Keratinocyte (primary cell): ENCODE measurements at regions not wholly inside any gene's neighbourhood (a gene's known extent, or its start where the extent isn't known, plus 50 kb on each side); places are given as distances from the start of the nearest gene placed in this dataset.

Experiments used
- DNase-seq: peaks from one replicate; pipeline ENCODE4 v3.0.0-alpha.2; 2011; ENCODE audit warnings: low read depth, missing footprints, low spot score
- FAIRE-seq: peaks from 2 replicates; lab custom pipeline; 2011; peaks lifted over from hg19 to GRCh38; lab: Jason Lieb, UNC
- H2AFZ ChIP-seq: 2 replicates; pipeline ENCODE4 v1.6.0; 2012; ENCODE audit warnings: low read length, control low read depth, inconsistent platforms; ENCODE audit not compliant: control insufficient read depth
- H3K27ac ChIP-seq: 2 replicates; pipeline ENCODE4 v1.5.1; 2011; ENCODE audit warnings: low read length; ENCODE audit not compliant: control insufficient read depth, insufficient read depth
- H3K27me3 ChIP-seq: 3 replicates; pipeline ENCODE4 v1.6.0; 2011; ENCODE audit warnings: low read length; ENCODE audit not compliant: control insufficient read depth, insufficient read depth; ENCODE audit errors: extremely low read depth
- H3K36me3 ChIP-seq, 2 experiments: 2 replicates in 1 of 2; 3 replicates in 1 of 2; pipeline ENCODE4 v1.5.1; 2011; ENCODE audit warnings: low read length in 2 of 2, mild to moderate bottlenecking in 1 of 2; ENCODE audit not compliant: control insufficient read depth in 2 of 2, insufficient read depth in 2 of 2; ENCODE audit errors: extremely low read depth in 1 of 2
- H3K4me1 ChIP-seq: 3 replicates; pipeline ENCODE4 v1.5.1; 2011; ENCODE audit warnings: low read length; ENCODE audit not compliant: control insufficient read depth, insufficient read depth; ENCODE audit errors: extremely low read depth
- H3K4me2 ChIP-seq: 3 replicates; pipeline ENCODE4 v1.6.0; 2011; ENCODE audit warnings: low read depth, low read length; ENCODE audit not compliant: control insufficient read depth, insufficient read depth; ENCODE audit errors: extremely low read depth
- H3K4me3 ChIP-seq, 3 experiments: fragments of 200-600 bp in 1 of 3; sonication (generic) in 1 of 3; 2 replicates in 2 of 3; 3 replicates in 1 of 3; pipeline ENCODE4 v1.5.1; 2011 to 2016; ENCODE audit warnings: low read length in 3 of 3, mild to moderate bottlenecking in 3 of 3, control low read depth in 2 of 3, inconsistent platforms in 1 of 3, low read depth in 1 of 3, mixed read lengths in 1 of 3, mixed run types in 1 of 3, moderate library complexity in 1 of 3; ENCODE audit not compliant: control insufficient read depth in 2 of 3, insufficient read depth in 2 of 3; ENCODE audit errors: extremely low read depth in 1 of 3
- H3K79me2 ChIP-seq: 2 replicates; pipeline ENCODE4 v1.6.0; 2012; ENCODE audit warnings: low read length; ENCODE audit not compliant: control insufficient read depth, insufficient read depth
- H3K9ac ChIP-seq: 3 replicates; pipeline ENCODE4 v1.6.0; 2011; ENCODE audit warnings: low read length; ENCODE audit not compliant: control insufficient read depth, insufficient read depth; ENCODE audit errors: extremely low read depth
- H3K9me1 ChIP-seq: 3 replicates; pipeline ENCODE4 v1.6.0; 2011; ENCODE audit warnings: low read length; ENCODE audit not compliant: control insufficient read depth, insufficient read depth; ENCODE audit errors: extremely low read depth
- H3K9me3 ChIP-seq: 2 replicates; pipeline ENCODE4 v1.5.1; 2012; ENCODE audit warnings: low read depth, low read length; ENCODE audit not compliant: control insufficient read depth
- H4K20me1 ChIP-seq: 3 replicates; pipeline ENCODE4 v1.6.0; 2011; ENCODE audit warnings: low read length; ENCODE audit not compliant: control insufficient read depth, insufficient read depth; ENCODE audit errors: extremely low read depth
- EZH2 ChIP-seq: IDR thresholded peaks from one replicate; pipeline ENCODE4 v1.6.1; 2012; ENCODE audit warnings: inconsistent platforms, mild to moderate bottlenecking, low read length, moderate library complexity
- dilution Hi-C: fragments of 300-500 bp; cut with MboI; formaldehyde crosslinking; loops from one replicate; pipeline ENCODE4 v1.7.0; 2020; ENCODE audit warnings: low sequenced_read_pairs; ENCODE audit not compliant: extremely low pct_ligation_motif_present
- TF ChIP-seq, protein P1 (sequence below), 3 experiments: IDR thresholded peaks in 1 of 3; conservative IDR thresholded peaks in 1 of 3; optimal IDR thresholded peaks in 1 of 3; 2 replicates in 2 of 3; 3 replicates in 1 of 3; pipeline versions ENCODE3 to v1.5.1; 2011; ENCODE audit warnings: low read length in 3 of 3, mild to moderate bottlenecking in 3 of 3, moderate library complexity in 2 of 3, control low read depth in 1 of 3, inconsistent platforms in 1 of 3; ENCODE audit not compliant: insufficient read depth in 2 of 3; ENCODE audit errors: extremely low read depth in 1 of 3

DNA sequence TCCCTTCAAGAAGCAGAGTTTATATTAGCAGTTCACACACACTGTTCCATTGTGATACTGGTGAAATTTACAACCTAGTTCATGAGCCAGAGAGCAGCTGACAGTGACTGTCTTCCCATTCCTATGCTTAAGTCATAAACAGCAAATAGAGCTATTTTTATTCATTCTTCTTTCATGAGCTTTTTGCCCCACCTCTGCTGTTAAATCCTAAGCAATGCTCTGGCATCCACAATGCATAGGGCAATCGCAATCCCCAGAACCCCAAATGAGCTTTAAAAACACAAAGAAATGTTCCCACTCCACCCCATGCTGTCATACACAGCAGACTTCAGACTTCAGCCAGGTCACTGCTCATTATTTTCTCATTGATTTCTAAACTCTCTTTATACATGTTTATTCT lies 307.5 kb downstream of the ETS1 start:
- H3K9me3 ChIP-seq: no peaks in the 10 kb centered on the region
- H3K9me1 ChIP-seq: no peaks in the 10 kb centered on the region
- TF ChIP-seq EZH2: no peak
- TF ChIP-seq, protein P1, sequence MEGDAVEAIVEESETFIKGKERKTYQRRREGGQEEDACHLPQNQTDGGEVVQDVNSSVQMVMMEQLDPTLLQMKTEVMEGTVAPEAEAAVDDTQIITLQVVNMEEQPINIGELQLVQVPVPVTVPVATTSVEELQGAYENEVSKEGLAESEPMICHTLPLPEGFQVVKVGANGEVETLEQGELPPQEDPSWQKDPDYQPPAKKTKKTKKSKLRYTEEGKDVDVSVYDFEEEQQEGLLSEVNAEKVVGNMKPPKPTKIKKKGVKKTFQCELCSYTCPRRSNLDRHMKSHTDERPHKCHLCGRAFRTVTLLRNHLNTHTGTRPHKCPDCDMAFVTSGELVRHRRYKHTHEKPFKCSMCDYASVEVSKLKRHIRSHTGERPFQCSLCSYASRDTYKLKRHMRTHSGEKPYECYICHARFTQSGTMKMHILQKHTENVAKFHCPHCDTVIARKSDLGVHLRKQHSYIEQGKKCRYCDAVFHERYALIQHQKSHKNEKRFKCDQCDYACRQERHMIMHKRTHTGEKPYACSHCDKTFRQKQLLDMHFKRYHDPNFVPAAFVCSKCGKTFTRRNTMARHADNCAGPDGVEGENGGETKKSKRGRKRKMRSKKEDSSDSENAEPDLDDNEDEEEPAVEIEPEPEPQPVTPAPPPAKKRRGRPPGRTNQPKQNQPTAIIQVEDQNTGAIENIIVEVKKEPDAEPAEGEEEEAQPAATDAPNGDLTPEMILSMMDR (optimal IDR thresholded peaks at IDR 0.05 in 1 of 3, IDR thresholded peaks at IDR 0.05 in 1 of 3, conservative IDR thresholded peaks at IDR 0.05 in 1 of 3; ENCODE audit: extremely low read depth in 1 of 3, insufficient read depth in 2 of 3, low read length in 3 of 3): no peak
- no peak overlapping the region for H3K4me2 ChIP-seq
- H3K79me2 ChIP-seq: no peaks in the 10 kb centered on the region
- peak overlapping the region; percentile 31 for H2AFZ ChIP-seq
- peaks cover 14% of the 10 kb centered on the region for H3K4me1 ChIP-seq
- DNase-seq (no peak), FAIRE-seq (no peak)
- no peak overlapping the region for H3K27ac ChIP-seq
- H3K4me3 ChIP-seq: no peak overlapping the region
- no peak overlapping the region for H3K9ac ChIP-seq
- H3K36me3 ChIP-seq: no peaks in the 10 kb centered on the region
- no peaks in the 10 kb centered on the region for H4K20me1 ChIP-seq
- no peaks in the 10 kb centered on the region for H3K27me3 ChIP-seq
- dilution Hi-C loops: no loop called here

DNA sequence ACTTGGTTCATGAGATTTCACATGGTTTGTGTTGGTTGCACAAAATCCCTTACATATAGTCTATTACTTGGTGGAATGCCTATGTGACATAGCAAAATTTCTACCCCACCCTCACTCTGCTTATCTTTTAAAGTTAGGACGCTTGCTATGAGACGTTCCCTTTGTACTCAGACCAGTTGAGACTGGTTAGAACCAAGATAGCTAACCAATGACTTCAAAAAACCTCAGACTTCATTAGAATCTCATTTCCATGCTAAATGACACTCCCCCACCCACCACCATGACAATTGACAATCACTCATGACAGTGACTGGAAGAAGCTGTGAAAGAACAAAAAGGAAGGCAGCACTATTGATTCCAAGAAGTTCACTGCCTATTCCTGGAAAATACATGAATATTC lies 313.6 kb downstream of the ETS1 start:
- Histone ChIP-seq H3K4me3 (no peak overlapping the region), H2AFZ (no peak overlapping the region), H3K4me2 (no peak overlapping the region), H3K9me1 (no peaks in the 10 kb centered on the region), H3K27me3 (no peaks in the 10 kb centered on the region), H3K79me2 (no peaks in the 10 kb centered on the region), H3K4me1 (peaks cover 11% of the 10 kb centered on the region), H3K27ac (no peak overlapping the region), H4K20me1 (no peaks in the 10 kb centered on the region), H3K9me3 (no peaks in the 10 kb centered on the region), H3K36me3 (no peaks in the 10 kb centered on the region), H3K9ac (no peak overlapping the region)
- no peak for DNase-seq
- TF ChIP-seq, protein P1 (optimal IDR thresholded peaks at IDR 0.05 in 1 of 3, IDR thresholded peaks at IDR 0.05 in 1 of 3, conservative IDR thresholded peaks at IDR 0.05 in 1 of 3; ENCODE audit: extremely low read depth in 1 of 3, insufficient read depth in 2 of 3, low read length in 3 of 3): no peak
- no peak for TF ChIP-seq EZH2
- dilution Hi-C loops: no loop called here
- peak; percentile 5 for FAIRE-seq
